ENCODE measurements at regions not wholly inside any gene's neighbourhood (a gene's known extent, or its start where the extent isn't known, plus 50 kb on each side); places are given as distances from the start of the nearest gene placed in this dataset.

GRCh38 chr5:10059556-10059955 is 190.1 kb downstream of the ATPSCKMT start:
- Histone ChIP-seq H4K20me1 (ENCODE audit: insufficient read depth, low read length) (no peaks in the 10 kb centered on the region), H3K36me3 (ENCODE audit: insufficient read depth, low read length) (no peaks in the 10 kb centered on the region), H3K4me3 (ENCODE audit: low read depth, low read length, poor library complexity, severe bottlenecking) (no peak overlapping the region), H3K9me3 (ENCODE audit: low read length) (no peaks in the 10 kb centered on the region), H3K4me1 (ENCODE audit: insufficient read depth, low read length, poor library complexity, severe bottlenecking) (no peaks in the 10 kb centered on the region), H3K79me2 (ENCODE audit: insufficient read depth, low read depth, low read length) (no peaks in the 10 kb centered on the region), H3K9me2 (ENCODE audit: insufficient read depth, low read length) (no peaks in the 10 kb centered on the region), H3K4me2 (ENCODE audit: low read length) (no peak overlapping the region), H3K27ac (ENCODE audit: low read depth, low read length, poor library complexity, severe bottlenecking) (no peak overlapping the region), H2AFZ (ENCODE audit: low read length) (no peak overlapping the region)
- TF ChIP-seq EZH2phosphoT487 (IDR thresholded peaks at IDR 0.05; ENCODE audit: borderline replicate concordance, low read depth, low read length) (no peak), CTCF (conservative IDR thresholded peaks at IDR 0.05; ENCODE audit: low read length) (no peak)
- intact Hi-C loops (cut with micrococcal nuclease; ENCODE audit: unreplicated experiment): no loop called here
- CTCF ChIA-PET (ENCODE audit: unreplicated experiment): no interaction called here
- BruUV-seq (replicated peaks): no TSS peak
- DNase-seq (ENCODE audit: low spot score): no peak
- POLR2A ChIA-PET: no interaction called here

- no peaks in the 10 kb centered on the region for H3K9me3 ChIP-seq (ENCODE audit: low read length)
- H4K20me1 ChIP-seq (ENCODE audit: insufficient read depth, low read length): no peaks in the 10 kb centered on the region
- no peak overlapping the region for H3K4me3 ChIP-seq (ENCODE audit: low read depth, low read length, poor library complexity, severe bottlenecking)
- H3K79me2 ChIP-seq (ENCODE audit: insufficient read depth, low read depth, low read length): no peaks in the 10 kb centered on the region
- H3K27ac ChIP-seq (ENCODE audit: low read depth, low read length, poor library complexity, severe bottlenecking): no peak overlapping the region
- ChIA-PET CTCF (ENCODE audit: unreplicated experiment) (no interaction called here), POLR2A (interaction anchor here (0.6 to 1.4 kb wide), 3 partner anchors 9 to 207 kb away, joined by 3 read pairs; no protein-coding TSS in a partner anchor)
- DNase-seq (ENCODE audit: low spot score): no peak
- H3K9me2 ChIP-seq (ENCODE audit: insufficient read depth, low read length): no peaks in the 10 kb centered on the region
- no TSS peak for BruUV-seq (replicated peaks)
- H3K4me1 ChIP-seq (ENCODE audit: insufficient read depth, low read length, poor library complexity, severe bottlenecking): no peaks in the 10 kb centered on the region
- H3K36me3 ChIP-seq (ENCODE audit: insufficient read depth, low read length): no peaks in the 10 kb centered on the region
- no peak overlapping the region for H2AFZ ChIP-seq (ENCODE audit: low read length)
- TF ChIP-seq EZH2phosphoT487 (IDR thresholded peaks at IDR 0.05; ENCODE audit: borderline replicate concordance, low read depth, low read length) (no peak), CTCF (conservative IDR thresholded peaks at IDR 0.05; ENCODE audit: low read length) (no peak)
- no peak overlapping the region for H3K4me2 ChIP-seq (ENCODE audit: low read length)
- intact Hi-C loops (cut with micrococcal nuclease; ENCODE audit: unreplicated experiment): no loop called here
Measured at GRCh38 chr5:10057356-10057755, 192.3 kb downstream of the ATPSCKMT start.

- no peaks in the 10 kb centered on the region for H3K9me2 ChIP-seq (ENCODE audit: insufficient read depth, low read length)
- H3K79me2 ChIP-seq (ENCODE audit: insufficient read depth, low read depth, low read length): no peaks in the 10 kb centered on the region
- no peak overlapping the region for H2AFZ ChIP-seq (ENCODE audit: low read length)
- peaks cover 1% of the 10 kb centered on the region for H3K9me3 ChIP-seq (ENCODE audit: low read length)
- no peaks in the 10 kb centered on the region for H3K4me1 ChIP-seq (ENCODE audit: insufficient read depth, low read length, poor library complexity, severe bottlenecking)
- ChIA-PET POLR2A (interaction anchor here (0.7 to 1.4 kb wide), 2 partner anchors 8 to 42 kb away, joined by 3 read pairs; no protein-coding TSS in a partner anchor), CTCF (ENCODE audit: unreplicated experiment) (no interaction called here)
- no TSS peak for BruUV-seq (replicated peaks)
- TF ChIP-seq CTCF (conservative IDR thresholded peaks at IDR 0.05; ENCODE audit: low read length): no peak
- TF ChIP-seq EZH2phosphoT487 (IDR thresholded peaks at IDR 0.05; ENCODE audit: borderline replicate concordance, low read depth, low read length): no peak
- no peak overlapping the region for H3K4me3 ChIP-seq (ENCODE audit: low read depth, low read length, poor library complexity, severe bottlenecking)
- no peak overlapping the region for H3K27ac ChIP-seq (ENCODE audit: low read depth, low read length, poor library complexity, severe bottlenecking)
- no peaks in the 10 kb centered on the region for H4K20me1 ChIP-seq (ENCODE audit: insufficient read depth, low read length)
- no peak for DNase-seq (ENCODE audit: low spot score)
- intact Hi-C loops (cut with micrococcal nuclease; ENCODE audit: unreplicated experiment): no loop called here
- no peak overlapping the region for H3K4me2 ChIP-seq (ENCODE audit: low read length)
- no peaks in the 10 kb centered on the region for H3K36me3 ChIP-seq (ENCODE audit: insufficient read depth, low read length)
Measured at GRCh38 chr5:10056228-10056760, 193.4 kb downstream of the ATPSCKMT start.
